ENCODE measurements at regions not wholly inside any gene's neighbourhood (a gene's known extent, or its start where the extent isn't known, plus 50 kb on each side); places are given as distances from the start of the nearest gene placed in this dataset.

GRCh38 chr13:34340534-34340933 lies 522.6 kb downstream of the RFC3 start:
- DNase-seq, result peak; percentile 89

GRCh38 chr13:34343413-34343940 lies 525.5 kb downstream of the RFC3 start:
- DNase-seq, result no peak

GRCh38 chr13:34344816-34345215 lies 526.9 kb downstream of the RFC3 start:
- no peak for DNase-seq

GRCh38 chr13:34345258-34345965 lies 527.5 kb downstream of the RFC3 start:
- no peak for DNase-seq

GRCh38 chr13:34346626-34347025 lies 528.7 kb downstream of the RFC3 start:
- no peak for DNase-seq

DNA sequence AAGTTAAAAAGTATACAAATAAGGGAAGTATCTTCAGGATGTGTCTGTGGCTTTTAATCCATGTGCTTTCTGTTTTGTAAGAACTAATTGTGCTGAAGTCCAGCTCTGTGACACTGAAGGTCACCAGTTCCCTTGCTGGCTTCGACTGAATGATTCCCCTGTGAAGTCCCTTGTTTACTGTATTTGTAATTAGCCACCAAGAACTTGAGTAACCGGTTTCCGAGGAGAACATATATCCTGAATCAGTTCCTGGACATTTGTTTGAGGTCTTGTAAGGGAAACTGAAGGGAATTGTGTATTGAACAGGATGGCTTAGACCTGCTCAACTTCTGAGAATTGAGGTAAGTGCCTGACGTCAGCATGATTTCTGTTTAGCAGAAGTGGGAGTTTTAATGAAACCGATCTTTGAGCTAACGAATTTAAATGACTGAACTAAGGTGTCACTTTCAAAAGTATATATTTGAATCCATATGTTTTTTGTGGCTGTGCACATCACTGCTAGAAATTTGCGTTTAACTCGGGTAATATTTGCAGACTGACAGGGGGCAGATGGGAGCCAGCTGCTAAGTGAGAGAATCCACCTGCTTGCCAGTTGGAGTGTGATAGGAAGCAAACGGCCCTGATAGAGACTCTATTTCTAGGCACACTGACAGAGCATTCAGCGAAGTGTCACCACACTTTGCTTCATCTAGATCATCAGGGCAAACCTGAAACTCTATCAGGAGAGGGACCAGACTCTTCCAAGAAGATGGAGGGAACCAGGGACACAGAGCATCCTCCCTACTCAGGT lies 530.0 kb downstream of the RFC3 start:
- peak; percentile 97 for DNase-seq

DNA sequence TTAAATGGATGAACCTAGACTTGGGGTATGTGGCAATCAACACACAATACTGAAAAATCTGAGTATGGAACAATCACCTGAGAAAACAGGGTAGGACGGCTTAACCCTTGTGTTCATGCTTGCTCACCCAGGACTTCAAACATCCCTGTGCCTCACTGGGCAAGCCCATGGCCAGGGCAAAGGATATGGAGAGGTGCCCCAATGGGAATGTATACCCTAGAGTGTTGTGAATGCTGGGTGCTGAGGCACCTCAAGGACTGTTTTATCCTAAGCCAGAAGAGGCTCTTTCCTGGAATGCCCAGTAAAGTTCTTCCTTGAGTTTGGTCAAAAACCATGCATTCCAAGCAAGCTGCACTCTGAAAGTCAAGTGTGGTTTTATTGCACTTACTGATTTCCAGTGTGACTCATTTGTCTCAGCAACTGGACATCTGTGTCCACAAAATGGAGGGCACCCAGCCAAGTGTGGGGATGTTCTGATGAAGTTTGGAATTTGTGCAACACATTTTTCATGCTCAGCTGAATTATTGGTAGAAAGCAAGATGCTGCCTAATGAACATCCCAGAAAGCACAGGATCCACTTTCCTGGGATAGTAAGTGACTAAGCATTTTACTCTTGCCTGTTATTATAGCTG lies 531.3 kb downstream of the RFC3 start:
- peak; percentile 86 for DNase-seq

- no peak for DNase-seq
Measured at GRCh38 chr13:34350671-34351070, 532.7 kb downstream of the RFC3 start.

GRCh38 chr13:34351134-34351533 lies 533.2 kb downstream of the RFC3 start:
- no peak for DNase-seq

- no peak for DNase-seq
Measured at GRCh38 chr13:34352958-34353357, 535.0 kb downstream of the RFC3 start.

- no peak for DNase-seq
Measured at GRCh38 chr13:34356686-34357434, 538.9 kb downstream of the RFC3 start.

GRCh38 chr13:34357435-34358232 lies 539.7 kb downstream of the RFC3 start:
- peak; percentile 69 for DNase-seq

GRCh38 chr13:34358811-34359513 lies 541.0 kb downstream of the RFC3 start:
- DNase-seq, result peak; percentile 34

GRCh38 chr13:34360702-34361101 lies 542.8 kb downstream of the RFC3 start:
- no peak for DNase-seq

- DNase-seq, result no peak
Measured at GRCh38 chr13:34361560-34361959, 543.6 kb downstream of the RFC3 start.

GRCh38 chr13:34363266-34363665 lies 545.3 kb downstream of the RFC3 start:
- no peak for DNase-seq

GRCh38 chr13:34364633-34365032 lies 546.7 kb downstream of the RFC3 start:
- no peak for DNase-seq

DNA sequence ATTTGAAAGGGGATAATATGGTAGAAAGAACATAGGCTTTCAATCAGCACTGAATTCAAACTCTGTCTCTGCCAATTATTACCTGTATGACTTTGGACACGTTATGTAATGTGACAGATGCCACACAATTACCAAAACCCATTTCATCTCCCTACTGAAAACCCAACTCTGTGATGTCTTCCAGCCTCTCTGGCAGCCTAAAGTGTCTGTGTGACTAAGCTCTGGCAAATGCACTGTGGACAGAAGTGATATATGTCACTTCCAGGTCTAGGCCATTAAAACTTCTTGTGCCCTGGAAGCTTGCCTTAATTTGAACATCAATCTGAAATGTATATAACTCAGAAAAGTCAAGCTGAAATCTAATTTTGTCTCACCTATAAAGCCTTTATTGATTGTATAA lies 552.0 kb downstream of the RFC3 start:
- no peak for DNase-seq

- no peak for DNase-seq
Measured at GRCh38 chr13:34371108-34371507, 553.2 kb downstream of the RFC3 start.

GRCh38 chr13:34371645-34372395 lies 553.9 kb downstream of the RFC3 start:
- no peak for DNase-seq

DNA sequence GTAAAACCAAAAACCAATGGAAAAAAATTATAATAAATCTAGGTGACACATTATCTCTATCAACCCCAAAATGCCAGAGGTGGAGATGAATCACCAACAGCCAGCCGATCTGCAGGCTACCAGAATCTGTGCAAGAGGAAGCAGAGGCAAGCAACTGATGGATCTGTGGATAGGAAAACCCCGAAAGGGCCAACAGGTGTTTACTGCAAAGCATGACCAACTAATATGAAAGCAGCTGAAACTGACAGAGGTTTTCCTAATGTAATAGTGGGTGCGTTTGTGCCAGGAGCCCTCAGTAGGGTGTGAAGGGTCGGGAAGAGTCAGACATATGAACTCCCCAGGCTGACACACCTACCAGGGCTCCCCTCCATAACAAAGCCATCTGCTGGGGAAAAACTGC lies 554.6 kb downstream of the RFC3 start:
- no peak for DNase-seq
